ENCODE measurements at regions not wholly inside any gene's neighbourhood (a gene's known extent, or its start where the extent isn't known, plus 50 kb on each side); places are given as distances from the start of the nearest gene placed in this dataset.

DNA sequence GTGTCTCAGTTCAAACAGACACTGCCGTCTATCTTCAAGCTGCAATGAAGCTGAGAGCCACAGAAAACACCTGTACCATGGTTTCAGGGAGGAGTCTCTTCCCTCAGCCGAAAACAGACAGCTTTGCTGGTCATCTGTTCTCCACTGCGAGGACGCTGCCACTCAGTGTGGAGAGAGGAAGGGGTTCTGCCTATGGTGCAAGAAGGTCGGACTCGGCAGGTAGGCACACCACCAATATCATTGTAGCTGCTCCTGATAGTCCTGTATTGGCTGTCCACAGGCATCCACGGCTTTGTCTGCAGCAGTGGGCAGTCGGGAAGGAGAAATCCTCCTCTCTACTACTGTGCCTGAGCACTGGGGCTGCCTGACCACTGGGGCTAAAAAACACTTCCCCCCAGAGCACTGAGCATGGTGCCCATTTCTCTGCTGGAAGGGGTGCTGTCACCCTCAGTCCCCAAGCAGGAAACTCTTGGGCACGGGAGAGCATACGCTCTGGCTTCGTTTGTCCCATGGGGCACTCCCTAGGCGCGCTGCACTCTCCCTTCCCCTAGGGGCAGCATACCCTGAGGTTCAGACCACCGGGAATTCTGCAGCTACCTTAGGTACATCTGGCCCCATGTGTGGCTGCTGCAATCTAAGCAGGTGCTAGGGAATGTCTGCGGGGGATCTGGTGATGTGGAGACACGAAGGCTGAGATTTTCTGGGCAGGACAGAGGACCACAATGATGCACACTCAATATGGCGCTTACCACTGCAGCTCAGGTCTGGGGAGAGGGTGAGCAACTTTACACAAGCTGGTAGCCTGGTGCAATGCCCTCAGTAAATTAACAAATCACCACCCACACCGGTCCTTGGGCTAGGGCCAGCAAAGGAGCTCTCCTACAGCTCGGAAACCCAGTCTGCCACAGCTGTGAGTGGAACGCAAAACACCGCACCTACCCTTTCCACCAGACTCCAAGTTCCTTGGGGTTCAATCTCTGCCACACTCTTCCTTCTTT lies 880.9 kb upstream of the SEMA6A start:
- Mint-ChIP-seq H3K27ac (no peak overlapping the region), H3K4me1 (no peaks in the 10 kb centered on the region), H3K9me3 (no peaks in the 10 kb centered on the region), H3K36me3 (ENCODE audit: low read depth) (no peaks in the 10 kb centered on the region), H3K27me3 (no peaks in the 10 kb centered on the region), H3K4me3 (no peak overlapping the region)
- no peak for DNase-seq
- CTCF ChIA-PET, result interaction anchor here (0.7 to 2.5 kb wide), 8 partner anchors 9 to 1337 kb away, joined by 3 to 11 read pairs (median 4); no protein-coding TSS in a partner anchor
- POLR2A ChIA-PET, result no interaction called here

DNA sequence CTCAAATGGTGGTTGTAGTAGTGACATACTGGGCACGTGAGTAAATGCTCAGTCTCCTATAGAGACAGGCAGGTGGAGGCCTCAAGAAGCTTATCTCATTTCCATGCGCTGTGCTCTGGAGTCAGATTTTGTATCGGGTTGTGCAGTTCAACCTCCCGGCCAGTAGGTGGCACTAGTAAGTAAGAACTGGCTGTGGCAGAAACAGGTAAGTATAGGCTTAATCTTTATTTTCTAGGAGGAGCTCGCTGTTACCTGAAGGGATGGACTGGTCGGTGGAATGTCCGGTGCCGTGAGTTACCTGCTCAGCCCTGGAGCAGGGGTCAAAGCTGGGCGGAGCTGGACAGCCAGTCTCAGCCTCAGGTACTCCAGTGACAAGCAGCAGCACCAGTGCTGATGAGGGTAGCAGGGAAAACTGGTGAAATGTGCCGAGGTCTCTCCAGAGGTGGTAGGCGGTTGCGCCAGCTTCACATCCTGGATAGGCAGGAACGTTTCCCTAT lies 880.1 kb upstream of the SEMA6A start:
- DNase-seq, result peak; percentile 49
- POLR2A ChIA-PET, result no interaction called here
- CTCF ChIA-PET, result interaction anchor here (0.7 to 2.5 kb wide), 10 partner anchors 8 to 1338 kb away, joined by 3 to 11 read pairs (median 3); no protein-coding TSS in a partner anchor
- H3K36me3 Mint-ChIP-seq (ENCODE audit: low read depth), result no peaks in the 10 kb centered on the region
- H3K9me3 Mint-ChIP-seq, result no peaks in the 10 kb centered on the region
- H3K4me3 Mint-ChIP-seq, result peak overlapping the region; percentile 9
- no peaks in the 10 kb centered on the region for H3K27me3 Mint-ChIP-seq
- no peak overlapping the region for H3K27ac Mint-ChIP-seq
- no peaks in the 10 kb centered on the region for H3K4me1 Mint-ChIP-seq

DNA sequence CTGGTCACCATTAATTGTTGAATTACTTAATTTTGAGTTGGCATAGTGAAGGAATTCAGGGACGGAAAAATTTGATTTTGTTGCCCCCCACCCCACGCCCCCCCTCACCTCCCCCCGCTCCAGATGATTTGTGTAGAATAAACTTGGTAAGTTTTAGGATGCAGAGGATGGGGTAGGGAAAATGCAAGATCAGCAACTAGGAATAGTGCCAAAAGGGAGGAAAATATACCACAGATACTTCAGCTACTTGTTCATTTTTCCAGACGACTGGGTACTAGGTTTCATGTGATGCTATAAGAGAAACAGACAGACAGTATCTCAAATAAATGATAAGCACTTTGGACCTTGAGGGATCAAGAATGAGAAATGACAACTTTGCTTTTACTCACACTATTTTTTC lies 862.2 kb upstream of the SEMA6A start:
- Mint-ChIP-seq H3K27me3 (no peaks in the 10 kb centered on the region), H3K9me3 (no peaks in the 10 kb centered on the region), H3K36me3 (ENCODE audit: low read depth) (no peaks in the 10 kb centered on the region), H3K27ac (no peak overlapping the region), H3K4me3 (no peak overlapping the region), H3K4me1 (no peaks in the 10 kb centered on the region)
- ChIA-PET CTCF (no interaction called here), POLR2A (no interaction called here)
- no peak for DNase-seq

DNA sequence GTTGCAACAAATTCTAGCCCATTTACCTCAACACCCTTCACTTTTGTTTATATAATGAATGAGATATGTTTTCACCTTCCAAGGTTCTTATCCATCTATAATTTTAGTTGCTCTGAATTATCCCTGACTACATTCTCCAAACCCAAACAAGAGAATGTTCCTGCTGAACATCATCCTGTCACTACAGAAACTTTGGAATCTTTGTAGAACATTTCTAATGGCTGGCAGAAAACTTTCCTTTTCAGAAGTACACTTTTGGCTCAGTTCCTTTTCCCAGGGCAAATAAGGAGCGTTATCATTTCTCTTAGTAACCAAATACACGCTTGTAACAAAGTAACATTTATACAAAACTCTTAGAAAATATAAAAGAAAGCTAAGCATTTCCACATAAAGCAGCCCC lies 860.6 kb upstream of the SEMA6A start:
- no peaks in the 10 kb centered on the region for H3K9me3 Mint-ChIP-seq
- H3K27ac Mint-ChIP-seq, result no peak overlapping the region
- POLR2A ChIA-PET, result no interaction called here
- CTCF ChIA-PET, result no interaction called here
- no peak overlapping the region for H3K4me3 Mint-ChIP-seq
- no peak for DNase-seq
- H3K27me3 Mint-ChIP-seq, result no peaks in the 10 kb centered on the region
- no peaks in the 10 kb centered on the region for H3K36me3 Mint-ChIP-seq (ENCODE audit: low read depth)
- no peaks in the 10 kb centered on the region for H3K4me1 Mint-ChIP-seq

DNA sequence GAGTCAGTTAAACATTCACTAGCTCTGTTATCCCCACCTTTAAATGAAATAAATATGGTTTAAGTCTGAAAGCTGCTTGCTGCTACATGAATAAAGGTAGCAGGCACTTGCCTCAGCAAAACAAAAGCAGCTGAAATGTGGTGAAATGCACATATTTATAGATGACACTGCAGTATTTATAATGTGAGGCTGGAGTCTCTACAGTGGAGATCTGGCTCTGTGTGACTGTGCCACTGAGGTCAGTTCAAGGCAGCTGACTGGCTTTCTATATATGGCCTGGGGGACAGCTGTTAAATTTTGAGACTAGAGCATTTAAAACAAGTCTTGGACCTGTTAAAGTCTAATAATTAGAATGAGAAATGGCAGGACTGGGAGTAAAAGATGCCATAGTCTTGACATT lies 859.6 kb upstream of the SEMA6A start:
- no peaks in the 10 kb centered on the region for H3K4me1 Mint-ChIP-seq
- no peak for DNase-seq
- H3K4me3 Mint-ChIP-seq, result no peak overlapping the region
- no peaks in the 10 kb centered on the region for H3K27me3 Mint-ChIP-seq
- no peak overlapping the region for H3K27ac Mint-ChIP-seq
- no peaks in the 10 kb centered on the region for H3K36me3 Mint-ChIP-seq (ENCODE audit: low read depth)
- POLR2A ChIA-PET, result no interaction called here
- H3K9me3 Mint-ChIP-seq, result no peaks in the 10 kb centered on the region
- CTCF ChIA-PET, result no interaction called here

DNA sequence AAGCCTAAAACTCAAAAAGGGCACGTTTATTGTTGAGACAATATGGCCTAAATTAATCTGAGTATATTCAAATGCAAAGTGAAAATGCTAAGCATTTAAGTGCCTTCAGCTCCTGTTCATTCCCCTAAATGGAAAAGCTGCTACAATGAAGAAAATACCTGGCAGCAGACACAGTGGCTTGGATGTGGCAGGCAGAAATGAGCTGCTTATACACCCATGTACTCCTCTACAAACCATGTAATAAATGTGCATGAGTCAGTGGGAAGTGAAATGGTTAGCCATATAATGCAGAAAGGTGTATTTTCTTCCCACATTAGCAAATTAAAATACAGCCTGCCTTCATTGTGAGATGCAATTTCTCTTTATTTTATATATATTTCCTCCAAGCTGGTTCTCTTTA lies 859.2 kb upstream of the SEMA6A start:
- Mint-ChIP-seq H3K4me3 (no peak overlapping the region), H3K27ac (no peak overlapping the region), H3K4me1 (no peaks in the 10 kb centered on the region), H3K36me3 (ENCODE audit: low read depth) (no peaks in the 10 kb centered on the region), H3K9me3 (no peaks in the 10 kb centered on the region), H3K27me3 (no peaks in the 10 kb centered on the region)
- POLR2A ChIA-PET, result no interaction called here
- no peak for DNase-seq
- CTCF ChIA-PET, result no interaction called here

DNA sequence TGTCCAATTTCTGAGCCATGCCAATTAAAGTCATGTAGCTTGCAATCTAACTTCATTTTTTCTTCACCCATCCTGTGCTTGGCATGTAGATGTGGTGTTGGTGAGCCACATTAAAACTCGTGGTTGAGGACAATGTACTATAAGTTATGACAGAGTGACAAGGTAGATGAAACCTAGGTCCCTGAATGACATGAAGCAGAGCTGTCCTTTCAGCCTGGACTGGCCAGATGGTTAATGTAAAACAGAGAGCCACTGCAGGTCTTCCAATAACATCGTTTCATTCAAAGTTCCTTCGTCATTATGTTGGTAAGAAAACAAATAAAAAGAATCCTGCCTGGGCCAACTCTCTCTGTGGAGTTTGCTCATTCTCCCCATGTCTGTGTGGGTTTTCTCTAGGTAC lies 856.5 kb upstream of the SEMA6A start:
- no peak overlapping the region for H3K4me3 Mint-ChIP-seq
- CTCF ChIA-PET, result interaction anchor here (1.4 kb wide), 1 partner anchor 24 kb away, joined by 8 read pairs; no protein-coding TSS in a partner anchor
- no peaks in the 10 kb centered on the region for H3K9me3 Mint-ChIP-seq
- H3K36me3 Mint-ChIP-seq (ENCODE audit: low read depth), result no peaks in the 10 kb centered on the region
- POLR2A ChIA-PET, result no interaction called here
- no peaks in the 10 kb centered on the region for H3K4me1 Mint-ChIP-seq
- DNase-seq, result no peak
- H3K27me3 Mint-ChIP-seq, result no peaks in the 10 kb centered on the region
- no peak overlapping the region for H3K27ac Mint-ChIP-seq

DNA sequence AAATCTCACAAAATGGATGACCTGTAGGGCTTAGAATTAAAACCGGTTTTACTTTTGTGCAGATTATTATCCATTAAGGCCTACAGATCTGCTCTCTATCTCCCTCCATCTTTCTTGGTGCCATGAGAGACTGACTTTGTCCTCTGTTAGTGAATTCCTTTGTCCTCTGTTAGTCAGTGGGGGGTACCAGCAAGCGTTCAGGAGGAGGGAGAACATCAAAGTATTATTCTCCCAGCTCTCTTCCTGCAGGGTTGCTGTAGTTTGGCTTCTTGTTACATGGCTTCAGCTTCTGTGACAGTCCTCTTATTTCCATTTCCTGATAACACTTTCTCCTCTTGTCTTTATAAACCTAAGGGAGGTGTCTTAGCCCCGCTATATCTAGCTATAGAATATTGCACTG lies 850.5 kb upstream of the SEMA6A start:
- ChIA-PET CTCF (no interaction called here), POLR2A (no interaction called here)
- Mint-ChIP-seq H3K27ac (no peak overlapping the region), H3K4me3 (no peak overlapping the region), H3K9me3 (peaks cover 2% of the 10 kb centered on the region), H3K36me3 (ENCODE audit: low read depth) (no peaks in the 10 kb centered on the region), H3K27me3 (no peaks in the 10 kb centered on the region), H3K4me1 (no peaks in the 10 kb centered on the region)
- DNase-seq, result no peak

DNA sequence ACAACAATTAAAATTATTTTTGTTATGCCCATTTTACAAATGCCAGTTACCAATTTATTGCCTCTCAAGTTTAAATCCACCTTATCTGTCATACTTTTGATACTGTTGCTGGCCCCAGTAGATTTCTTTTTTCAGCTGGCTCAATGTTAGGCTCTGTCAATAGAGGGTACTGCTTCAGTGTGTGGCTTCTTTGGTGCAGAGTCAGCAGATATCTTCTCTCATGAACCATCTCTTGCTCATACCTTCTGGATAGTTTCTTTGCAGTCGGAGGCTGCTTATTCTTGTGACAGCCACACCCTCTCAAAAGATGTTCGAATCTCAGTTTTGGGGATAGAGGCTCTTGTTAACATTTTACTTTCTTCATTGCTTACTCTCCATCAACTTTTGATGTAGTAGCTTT lies 849.9 kb upstream of the SEMA6A start:
- Mint-ChIP-seq H3K27me3 (no peaks in the 10 kb centered on the region), H3K4me3 (no peak overlapping the region), H3K27ac (no peak overlapping the region), H3K4me1 (no peaks in the 10 kb centered on the region), H3K9me3 (peaks cover 2% of the 10 kb centered on the region), H3K36me3 (ENCODE audit: low read depth) (no peaks in the 10 kb centered on the region)
- POLR2A ChIA-PET, result no interaction called here
- CTCF ChIA-PET, result no interaction called here
- no peak for DNase-seq

DNA sequence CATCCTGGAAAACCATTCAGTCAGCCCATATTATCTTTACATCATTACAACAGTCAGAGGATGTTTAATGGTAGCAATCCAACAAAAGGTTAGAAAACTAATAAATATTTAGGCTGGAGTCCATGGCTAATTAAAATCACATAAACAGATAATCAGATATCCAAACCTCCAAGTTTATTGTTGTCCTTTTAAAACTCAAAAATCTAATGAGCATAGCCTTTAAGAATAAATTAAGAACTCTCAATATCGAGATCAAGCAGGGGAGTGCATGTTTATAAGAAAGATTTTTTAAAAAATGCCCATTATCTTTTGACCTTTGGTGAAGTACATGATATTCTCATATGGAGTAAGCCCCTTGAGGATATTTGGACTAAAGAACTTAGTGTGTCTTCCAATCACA lies 842.9 kb upstream of the SEMA6A start:
- no peak overlapping the region for H3K27ac Mint-ChIP-seq
- H3K4me1 Mint-ChIP-seq, result no peaks in the 10 kb centered on the region
- POLR2A ChIA-PET, result no interaction called here
- no peak overlapping the region for H3K4me3 Mint-ChIP-seq
- no peaks in the 10 kb centered on the region for H3K9me3 Mint-ChIP-seq
- H3K36me3 Mint-ChIP-seq (ENCODE audit: low read depth), result no peaks in the 10 kb centered on the region
- no peak for DNase-seq
- CTCF ChIA-PET, result no interaction called here
- no peaks in the 10 kb centered on the region for H3K27me3 Mint-ChIP-seq

DNA sequence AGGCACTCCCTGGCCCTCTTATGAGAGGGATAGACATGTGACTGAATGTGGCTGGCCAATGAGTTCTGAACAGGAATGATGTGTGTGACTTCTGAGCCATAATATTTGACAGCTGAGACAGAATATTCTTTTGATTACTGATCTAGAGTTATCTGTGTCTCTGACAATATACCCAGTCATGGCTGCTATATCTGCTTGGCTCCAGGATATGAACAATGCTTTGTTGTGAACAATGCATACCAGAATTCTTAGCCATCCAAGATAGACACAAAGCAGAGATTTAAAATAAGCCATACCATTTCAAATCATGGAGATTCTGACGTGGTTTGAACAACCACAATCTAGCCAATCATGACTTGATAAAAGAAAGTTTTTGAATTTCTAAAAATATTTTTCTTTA lies 840.3 kb upstream of the SEMA6A start:
- Mint-ChIP-seq H3K4me3 (no peak overlapping the region), H3K27ac (no peak overlapping the region), H3K27me3 (no peaks in the 10 kb centered on the region), H3K4me1 (no peaks in the 10 kb centered on the region), H3K36me3 (ENCODE audit: low read depth) (no peaks in the 10 kb centered on the region), H3K9me3 (no peaks in the 10 kb centered on the region)
- DNase-seq, result no peak
- CTCF ChIA-PET, result no interaction called here
- POLR2A ChIA-PET, result no interaction called here

DNA sequence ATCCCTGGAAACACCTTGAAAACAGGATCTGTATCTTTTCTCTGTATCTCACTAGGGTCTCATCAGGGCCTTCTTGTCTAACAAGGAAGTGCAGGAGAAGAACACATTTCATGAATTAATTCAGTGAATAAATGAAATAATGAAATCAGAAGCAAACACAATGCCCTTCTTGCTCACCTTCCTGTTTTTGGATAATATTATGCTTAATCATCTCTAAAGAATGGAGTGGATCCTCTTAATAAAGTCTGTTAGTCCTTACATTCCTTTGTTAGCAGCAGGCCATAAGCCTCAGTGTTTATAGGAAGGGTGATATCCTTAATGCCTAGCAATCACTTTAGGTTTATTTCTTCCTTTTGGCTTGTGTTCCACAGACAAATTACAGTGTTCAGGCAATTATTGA lies 837.1 kb upstream of the SEMA6A start:
- CTCF ChIA-PET, result no interaction called here
- DNase-seq, result no peak
- no peak overlapping the region for H3K27ac Mint-ChIP-seq
- H3K27me3 Mint-ChIP-seq, result no peaks in the 10 kb centered on the region
- no peaks in the 10 kb centered on the region for H3K36me3 Mint-ChIP-seq (ENCODE audit: low read depth)
- no peaks in the 10 kb centered on the region for H3K4me1 Mint-ChIP-seq
- H3K4me3 Mint-ChIP-seq, result no peak overlapping the region
- POLR2A ChIA-PET, result no interaction called here
- peaks cover 3% of the 10 kb centered on the region for H3K9me3 Mint-ChIP-seq

DNA sequence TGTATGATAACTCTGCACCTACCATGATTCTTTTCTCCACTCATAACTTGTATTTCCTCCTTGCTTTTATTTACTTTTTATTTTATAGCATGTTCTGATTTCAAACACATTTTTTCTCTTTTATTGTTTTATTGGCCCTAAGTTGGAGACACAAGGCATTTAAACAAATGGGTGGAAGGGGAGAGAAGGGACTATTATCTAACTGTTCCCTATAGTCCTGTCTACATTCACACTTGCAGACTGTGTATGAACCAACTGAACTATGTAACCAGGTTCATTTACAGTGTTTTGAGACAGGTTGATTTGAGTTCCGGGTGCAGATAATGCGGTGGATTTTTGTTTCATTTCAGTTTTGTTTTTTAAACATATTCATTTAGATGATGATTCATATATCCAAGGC lies 830.6 kb upstream of the SEMA6A start:
- Mint-ChIP-seq H3K4me3 (no peak overlapping the region), H3K27ac (no peak overlapping the region), H3K27me3 (no peaks in the 10 kb centered on the region), H3K36me3 (ENCODE audit: low read depth) (no peaks in the 10 kb centered on the region), H3K4me1 (no peaks in the 10 kb centered on the region), H3K9me3 (peaks cover 4% of the 10 kb centered on the region)
- ChIA-PET CTCF (no interaction called here), POLR2A (no interaction called here)
- no peak for DNase-seq

DNA sequence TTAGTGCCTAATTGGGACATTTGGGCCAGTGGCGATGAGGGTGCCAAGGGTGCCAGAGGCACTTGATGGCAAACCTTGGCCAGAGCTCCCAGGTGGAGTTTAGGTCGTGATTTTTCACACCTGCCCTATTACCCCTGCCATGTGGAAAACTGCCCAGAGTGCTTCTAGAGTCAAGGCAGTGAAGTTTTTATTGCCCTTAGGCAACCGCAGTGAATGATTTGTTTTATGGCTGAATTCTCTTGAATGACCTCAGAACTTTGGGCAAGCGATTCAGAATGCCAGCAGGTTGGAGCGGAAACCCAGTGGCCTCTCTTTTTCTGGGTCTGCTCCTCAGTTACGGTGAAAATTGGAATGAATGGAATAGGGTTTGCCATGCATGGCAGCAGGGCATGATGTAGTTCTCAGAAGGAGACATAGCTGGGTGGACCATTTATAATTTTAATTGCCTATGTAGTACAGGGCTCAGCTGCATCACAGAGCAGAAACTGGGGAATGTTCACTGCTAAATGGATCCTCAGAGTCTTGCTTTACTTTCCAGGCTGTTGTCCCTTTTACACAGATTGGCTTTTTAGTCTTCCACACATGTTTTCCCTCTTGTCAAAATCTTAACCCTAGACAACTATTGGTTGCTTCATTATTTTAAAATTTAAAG lies 820.0 kb upstream of the SEMA6A start:
- CTCF ChIA-PET, result no interaction called here
- POLR2A ChIA-PET, result no interaction called here
- Mint-ChIP-seq H3K4me1 (no peaks in the 10 kb centered on the region), H3K9me3 (peaks cover 4% of the 10 kb centered on the region), H3K36me3 (ENCODE audit: low read depth) (no peaks in the 10 kb centered on the region), H3K27me3 (no peaks in the 10 kb centered on the region), H3K4me3 (no peak overlapping the region), H3K27ac (no peak overlapping the region)
- no peak for DNase-seq
